H1 (cell line): ENCODE measurements at regions not wholly inside any gene's neighbourhood (a gene's known extent, or its start where the extent isn't known, plus 50 kb on each side); places are given as distances from the start of the nearest gene placed in this dataset.

Experiments used
- CTCF ChIA-PET: fragments of 300-600 bp; sonication (Branson Sonifier 250); formaldehyde crosslinking; loops from one replicate; lab custom pipeline; 2021; ENCODE audit not compliant: partially characterized antibody; lab: Charles Lee
- POLR2A ChIA-PET: fragments of 300-600 bp; sonication (Branson Sonifier 250); formaldehyde crosslinking; loops from one replicate; lab custom pipeline; 2021; ENCODE audit warnings: inconsistent platforms; ENCODE audit not compliant: partially characterized antibody; lab: Charles Lee
- DNase-seq, 2 experiments: peaks; one replicate each; pipeline versions ENCODE4 v3.0.0 to v3.0.0-alpha.2; 2010 to 2022; ENCODE audit warnings: low spot score in 2 of 2, low read depth in 1 of 2, mixed read lengths in 1 of 2
- FAIRE-seq: peaks from 2 replicates; lab custom pipeline; 2011; peaks lifted over from hg19 to GRCh38; lab: Jason Lieb, UNC
- H2AFZ ChIP-seq: 2 replicates; pipeline ENCODE4 v1.8.1; 2012; ENCODE audit warnings: low read length, inconsistent platforms
- H2AK5ac ChIP-seq: 2 replicates; pipeline ENCODE4 v1.6.1; 2013; ENCODE audit warnings: low read depth, low read length
- H2BK120ac ChIP-seq: replicated peaks from 2 replicates; pipeline ENCODE3; 2013; ENCODE audit warnings: low read depth, low read length, inconsistent platforms
- H2BK12ac ChIP-seq: 2 replicates; pipeline ENCODE4 v1.6.1; 2013; ENCODE audit warnings: low read depth, low read length
- H2BK15ac ChIP-seq: 2 replicates; pipeline ENCODE4 v1.6.1; 2013; ENCODE audit warnings: low read length
- H2BK20ac ChIP-seq: 2 replicates; pipeline ENCODE4 v1.6.1; 2013; ENCODE audit warnings: low read length
- H2BK5ac ChIP-seq: 2 replicates; pipeline ENCODE4 v1.6.1; 2013; ENCODE audit warnings: low read depth, low read length
- H3K14ac ChIP-seq: 2 replicates; pipeline ENCODE4 v1.6.1; 2013; ENCODE audit warnings: inconsistent platforms; ENCODE audit not compliant: insufficient read length
- H3K18ac ChIP-seq: 2 replicates; pipeline ENCODE4 v1.6.1; 2013; ENCODE audit warnings: low read length; ENCODE audit errors: extremely low read depth
- H3K23ac ChIP-seq: 2 replicates; pipeline ENCODE4 v1.6.1; 2013; ENCODE audit warnings: inconsistent platforms; ENCODE audit not compliant: insufficient read length
- H3K23me2 ChIP-seq: 2 replicates; pipeline ENCODE4 v1.6.1; 2013; ENCODE audit warnings: low read depth, low read length
- H3K27ac ChIP-seq: 2 replicates; pipeline ENCODE4 v1.6.1; 2011; ENCODE audit warnings: low read depth, low read length, inconsistent platforms
- H3K27me3 ChIP-seq, 4 experiments: replicated peaks in 1 of 4; 1 replicate in 1 of 4; 2 replicates in 3 of 4; pipeline versions ENCODE4 v1.6.1 to v1.8.1; 2011 to 2013; ENCODE audit warnings: low read length in 3 of 4, mild to moderate bottlenecking in 3 of 4, inconsistent platforms in 2 of 4, mixed read lengths in 2 of 4, moderate library complexity in 1 of 4; ENCODE audit not compliant: control insufficient read depth in 3 of 4, insufficient read depth in 3 of 4; ENCODE audit errors: extremely low read depth in 1 of 4
- H3K36me3 ChIP-seq, 4 experiments: 2 replicates each; pipeline versions ENCODE4 v1.6.1 to v1.8.1; 2011 to 2013; ENCODE audit warnings: mild to moderate bottlenecking in 4 of 4, low read length in 3 of 4, moderate library complexity in 2 of 4, control low read depth in 1 of 4, inconsistent platforms in 1 of 4; ENCODE audit not compliant: insufficient read depth in 4 of 4, control insufficient read depth in 2 of 4
- H3K4ac ChIP-seq: replicated peaks from 2 replicates; pipeline ENCODE3; 2013; ENCODE audit warnings: low read length, low read depth, mixed read lengths, inconsistent platforms; ENCODE audit not compliant: insufficient read length
- H3K4me1 ChIP-seq, 4 experiments: replicated peaks in 1 of 4; 1 replicate in 1 of 4; 2 replicates in 3 of 4; pipeline versions ENCODE4 v1.6.1 to v1.8.1; 2011 to 2013; ENCODE audit warnings: low read length in 3 of 4, inconsistent platforms in 2 of 4, mixed read lengths in 1 of 4; ENCODE audit not compliant: insufficient read depth in 4 of 4, control insufficient read depth in 3 of 4
- H3K4me2 ChIP-seq, 2 experiments: 2 replicates each; pipeline versions ENCODE4 v1.6.1 to v1.8.1; 2011 to 2013; ENCODE audit warnings: low read depth in 2 of 2, low read length in 2 of 2, control low read depth in 1 of 2, inconsistent platforms in 1 of 2, mild to moderate bottlenecking in 1 of 2; ENCODE audit not compliant: insufficient read depth in 1 of 2
- H3K4me3 ChIP-seq, 4 experiments: fragments of 200-600, 300-600 bp in 1 of 4; sonication (generic), shearing (Covaris generic), sonication (Bioruptor Twin) in 1 of 4; 2 replicates each; pipeline versions ENCODE4 v1.5.1 to v1.8.1; 2011 to 2016; ENCODE audit warnings: low read length in 4 of 4, low read depth in 3 of 4, control low read depth in 2 of 4, inconsistent platforms in 2 of 4, mild to moderate bottlenecking in 2 of 4, mixed read lengths in 1 of 4, moderate library complexity in 1 of 4; ENCODE audit not compliant: insufficient read depth in 2 of 4; ENCODE audit errors: extremely low read depth in 1 of 4
- H3K56ac ChIP-seq: replicated peaks from 2 replicates; pipeline ENCODE3; 2013; ENCODE audit warnings: low read depth, mild to moderate bottlenecking, mixed read lengths, low read length, inconsistent platforms; ENCODE audit not compliant: insufficient read length
- H3K79me1 ChIP-seq: 2 replicates; pipeline ENCODE4 v1.6.1; 2013; ENCODE audit warnings: low read depth, low read length, control low read depth
- H3K79me2 ChIP-seq, 2 experiments: 2 replicates each; pipeline versions ENCODE4 v1.6.1 to v1.8.1; 2012 to 2013; ENCODE audit warnings: low read length in 2 of 2, mild to moderate bottlenecking in 2 of 2, inconsistent platforms in 1 of 2; ENCODE audit not compliant: insufficient read depth in 2 of 2, control insufficient read depth in 1 of 2
- H3K9ac ChIP-seq, 4 experiments: replicated peaks in 1 of 4; 1 replicate in 1 of 4; 2 replicates in 3 of 4; pipeline versions ENCODE4 v1.6.1 to v1.8.1; 2011 to 2013; ENCODE audit warnings: low read depth in 3 of 4, low read length in 3 of 4, control low read depth in 2 of 4, mild to moderate bottlenecking in 2 of 4, moderate library complexity in 2 of 4, inconsistent platforms in 1 of 4; ENCODE audit errors: extremely low read depth in 1 of 4
- H3K9me3 ChIP-seq, 2 experiments: 2 replicates each; pipeline versions ENCODE4 v1.6.1 to v1.8.1; 2012 to 2013; ENCODE audit warnings: mild to moderate bottlenecking in 2 of 2, moderate library complexity in 2 of 2, control low read depth in 1 of 2, inconsistent platforms in 1 of 2, low read depth in 1 of 2, low read length in 1 of 2, mixed read lengths in 1 of 2; ENCODE audit not compliant: insufficient read depth in 2 of 2
- H4K20me1 ChIP-seq, 2 experiments: replicated peaks in 1 of 2; 2 replicates each; pipeline versions ENCODE3 to v1.8.1; 2011 to 2013; ENCODE audit warnings: inconsistent platforms in 2 of 2, low read length in 2 of 2, mild to moderate bottlenecking in 1 of 2; ENCODE audit not compliant: insufficient read depth in 2 of 2, control insufficient read depth in 1 of 2
- H4K5ac ChIP-seq: 2 replicates; pipeline ENCODE4 v1.6.1; 2013; ENCODE audit warnings: low read length, low read depth, mixed read lengths, inconsistent platforms; ENCODE audit not compliant: insufficient read length
- H4K8ac ChIP-seq: 2 replicates; pipeline ENCODE4 v1.8.0; 2013; ENCODE audit warnings: mild to moderate bottlenecking, moderate library complexity, low read length, inconsistent platforms; ENCODE audit not compliant: insufficient read depth; ENCODE audit errors: extremely low read depth
- H4K91ac ChIP-seq: replicated peaks from 2 replicates; pipeline ENCODE3; 2013; ENCODE audit warnings: low read length, mixed read lengths, inconsistent platforms; ENCODE audit not compliant: insufficient read length
- BRCA1 ChIP-seq: IDR thresholded peaks from 2 replicates; pipeline ENCODE4 v1.6.1; 2012; ENCODE audit warnings: low read depth, low read length, improper control_type of control experiment
- CBX8 ChIP-seq: fragments of 300-800, 300-1000 bp; sonication (generic); IDR thresholded peaks from 2 replicates; pipeline ENCODE4 v1.7.1; 2016; ENCODE audit warnings: low read depth, low read length, borderline replicate concordance
- EP300 ChIP-seq, 2 experiments: IDR thresholded peaks; 1 replicate in 1 of 2; 2 replicates in 1 of 2; pipeline ENCODE4 v1.6.1; 2011 to 2012; ENCODE audit warnings: low read depth in 2 of 2, low read length in 2 of 2, mild to moderate bottlenecking in 2 of 2, borderline replicate concordance in 1 of 2, inconsistent platforms in 1 of 2, moderate library complexity in 1 of 2
- HDAC2 ChIP-seq, 2 experiments: fragments of 300-600 bp in 1 of 2; sonication (generic) in 1 of 2; IDR thresholded peaks; 2 replicates each; pipeline ENCODE4 v1.6.1; 2011 to 2012; ENCODE audit warnings: low read depth in 2 of 2, low read length in 2 of 2, mild to moderate bottlenecking in 2 of 2, moderate library complexity in 2 of 2, borderline replicate concordance in 1 of 2, inconsistent platforms in 1 of 2
- NANOG ChIP-seq: IDR thresholded peaks from 2 replicates; pipeline ENCODE4 v1.6.1; 2011; ENCODE audit warnings: low read length, low read depth, mild to moderate bottlenecking, inconsistent platforms; ENCODE audit not compliant: insufficient read depth, poor library complexity, severe bottlenecking
- POLR2A ChIP-seq, 2 experiments: IDR thresholded peaks; 1 replicate in 1 of 2; 2 replicates in 1 of 2; pipeline ENCODE4 v1.6.1; 2011; ENCODE audit warnings: low read depth in 2 of 2, low read length in 2 of 2, mild to moderate bottlenecking in 2 of 2; ENCODE audit errors: control extremely low read depth in 1 of 2
- RBBP5 ChIP-seq: IDR thresholded peaks from 2 replicates; pipeline ENCODE4 v1.7.1; 2012; ENCODE audit warnings: low read depth, mild to moderate bottlenecking, inconsistent platforms, low read length, moderate library complexity, borderline replicate concordance
- WGBS, 2 experiments: shearing (Covaris generic) in 1 of 2; methylation state at CpG; one replicate each; pipeline versions ENCODE4 v1.1.6 to v1.1.7; 2013 to 2015; ENCODE audit warnings: low lambda C conversion rate in 2 of 2, mixed read lengths in 2 of 2, inconsistent platforms in 1 of 2, low coverage in 1 of 2, missing lambda C conversion rate in 1 of 2; ENCODE audit not compliant: insufficient replicate concordance in 2 of 2, insufficient coverage in 1 of 2, insufficient read length in 1 of 2; ENCODE audit errors: extremely low coverage in 1 of 2, missing lambda C conversion rate in 1 of 2; 5-methylcytosine and 5-hydroxymethylcytosine counted together
- TF ChIP-seq, protein P1 (sequence below), 3 experiments: IDR thresholded peaks; 1 replicate in 2 of 3; 2 replicates in 1 of 3; pipeline versions ENCODE4 v1.5.1 to v1.6.1; 2011; ENCODE audit warnings: low read length in 3 of 3, mild to moderate bottlenecking in 3 of 3, inconsistent platforms in 2 of 3, low read depth in 1 of 3, moderate library complexity in 1 of 3; ENCODE audit not compliant: insufficient read depth in 1 of 3; ENCODE audit errors: control extremely low read depth in 1 of 3

DNA sequence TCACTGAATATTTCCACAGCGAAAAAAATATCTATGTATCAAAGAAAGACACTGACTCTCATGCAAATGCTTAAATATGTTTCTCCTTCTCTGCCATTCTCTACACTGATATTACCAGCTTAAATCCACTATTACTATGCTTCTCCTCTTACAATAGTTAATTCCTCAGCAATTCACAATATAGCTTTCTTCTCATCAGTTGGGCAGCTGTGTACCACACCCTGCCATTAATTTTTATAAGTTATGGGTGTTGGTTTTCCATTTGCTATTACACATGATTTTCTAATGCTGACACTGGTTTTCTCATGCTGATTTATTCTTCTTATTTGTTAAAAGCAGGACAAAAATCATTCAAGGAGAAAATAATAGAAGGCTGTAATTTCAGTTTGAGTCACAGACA lies 251.8 kb downstream of the TBX15 start:
- Histone ChIP-seq H3K36me3 (no peaks in the 10 kb centered on the region; a peak in 1 of 8 replicates), H3K79me1 (no peaks in the 10 kb centered on the region), H4K5ac (no peak overlapping the region), H4K20me1 (no peaks in the 10 kb centered on the region), H3K27me3 (no peaks in the 10 kb centered on the region), H2AK5ac (no peak overlapping the region), H2BK15ac (no peak overlapping the region), H3K18ac (no peak overlapping the region), H3K4me3 (no peak overlapping the region), H3K14ac (no peak overlapping the region), H3K4me1 (peaks cover 0 to 6% (median 5%) of the 10 kb centered on the region in 4 experiments; a peak in 3 of 7 replicates), H3K56ac (no peak overlapping the region), H2AFZ (no peak overlapping the region), H2BK20ac (no peak overlapping the region), H4K91ac (no peak overlapping the region), H3K23me2 (no peaks in the 10 kb centered on the region), H2BK120ac (no peak overlapping the region), H3K4ac (no peak overlapping the region), H3K23ac (no peak overlapping the region), H2BK12ac (no peak overlapping the region), H3K27ac (no peak overlapping the region), H3K4me2 (no peak overlapping the region), H3K9me3 (no peaks in the 10 kb centered on the region), H3K9ac (no peak overlapping the region), H2BK5ac (no peak overlapping the region), H3K79me2 (no peaks in the 10 kb centered on the region), H4K8ac (no peak overlapping the region)
- TF ChIP-seq NANOG = no peak
- TF ChIP-seq CBX8 = no peak
- no peak for TF ChIP-seq HDAC2 (IDR thresholded peaks at IDR 0.05; ENCODE audit: borderline replicate concordance in 1 of 2, low read depth in 2 of 2, low read length in 2 of 2)
- TF ChIP-seq, protein P1, sequence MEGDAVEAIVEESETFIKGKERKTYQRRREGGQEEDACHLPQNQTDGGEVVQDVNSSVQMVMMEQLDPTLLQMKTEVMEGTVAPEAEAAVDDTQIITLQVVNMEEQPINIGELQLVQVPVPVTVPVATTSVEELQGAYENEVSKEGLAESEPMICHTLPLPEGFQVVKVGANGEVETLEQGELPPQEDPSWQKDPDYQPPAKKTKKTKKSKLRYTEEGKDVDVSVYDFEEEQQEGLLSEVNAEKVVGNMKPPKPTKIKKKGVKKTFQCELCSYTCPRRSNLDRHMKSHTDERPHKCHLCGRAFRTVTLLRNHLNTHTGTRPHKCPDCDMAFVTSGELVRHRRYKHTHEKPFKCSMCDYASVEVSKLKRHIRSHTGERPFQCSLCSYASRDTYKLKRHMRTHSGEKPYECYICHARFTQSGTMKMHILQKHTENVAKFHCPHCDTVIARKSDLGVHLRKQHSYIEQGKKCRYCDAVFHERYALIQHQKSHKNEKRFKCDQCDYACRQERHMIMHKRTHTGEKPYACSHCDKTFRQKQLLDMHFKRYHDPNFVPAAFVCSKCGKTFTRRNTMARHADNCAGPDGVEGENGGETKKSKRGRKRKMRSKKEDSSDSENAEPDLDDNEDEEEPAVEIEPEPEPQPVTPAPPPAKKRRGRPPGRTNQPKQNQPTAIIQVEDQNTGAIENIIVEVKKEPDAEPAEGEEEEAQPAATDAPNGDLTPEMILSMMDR (IDR thresholded peaks at IDR 0.05; ENCODE audit: control extremely low read depth in 1 of 3, insufficient read depth in 1 of 3, low read depth in 1 of 3, low read length in 3 of 3) = no peak
- no peak for TF ChIP-seq BRCA1
- TF ChIP-seq POLR2A (IDR thresholded peaks at IDR 0.05; ENCODE audit: control extremely low read depth in 1 of 2, low read depth in 2 of 2, low read length in 2 of 2) = no peak
- no peak for TF ChIP-seq EP300 (IDR thresholded peaks at IDR 0.05; ENCODE audit: borderline replicate concordance in 1 of 2, low read depth in 2 of 2, low read length in 2 of 2)
- no peak for TF ChIP-seq RBBP5
- CTCF ChIA-PET = interaction anchor here (0.7 kb wide), 1 partner anchor 51 kb away, joined by 3 read pairs; no protein-coding TSS in a partner anchor
- WGBS, 2 experiments = 100% methylated on average over 1 of the region's 1 CpG; no CpG with 5 or more reads in 1 of the 2 experiments
- no peak for FAIRE-seq
- DNase-seq = no peak
- POLR2A ChIA-PET = no interaction called here
